Fibroblast of lung (primary cell): ENCODE measurements at regions not wholly inside any gene's neighbourhood (a gene's known extent, or its start where the extent isn't known, plus 50 kb on each side); places are given as distances from the start of the nearest gene placed in this dataset.

ENCODE experiments used
- EZH2 ChIP-seq: IDR thresholded peaks from 2 replicates; pipeline ENCODE4 v1.5.1; 2012; ENCODE audit warnings: low read length, control low read depth, mild to moderate bottlenecking; ENCODE audit errors: missing control alignments
- TF ChIP-seq, protein P1 (sequence below), 2 donors: IDR thresholded peaks in 1 of 2; conservative IDR thresholded peaks in 1 of 2; 1 replicate in 1 of 2; 2 replicates in 1 of 2; pipeline ENCODE4 v1.5.1; 2011 to 2012; ENCODE audit warnings: low read length in 2 of 2, control low read depth in 1 of 2, inconsistent platforms in 1 of 2, low read depth in 1 of 2, mild to moderate bottlenecking in 1 of 2

DNA sequence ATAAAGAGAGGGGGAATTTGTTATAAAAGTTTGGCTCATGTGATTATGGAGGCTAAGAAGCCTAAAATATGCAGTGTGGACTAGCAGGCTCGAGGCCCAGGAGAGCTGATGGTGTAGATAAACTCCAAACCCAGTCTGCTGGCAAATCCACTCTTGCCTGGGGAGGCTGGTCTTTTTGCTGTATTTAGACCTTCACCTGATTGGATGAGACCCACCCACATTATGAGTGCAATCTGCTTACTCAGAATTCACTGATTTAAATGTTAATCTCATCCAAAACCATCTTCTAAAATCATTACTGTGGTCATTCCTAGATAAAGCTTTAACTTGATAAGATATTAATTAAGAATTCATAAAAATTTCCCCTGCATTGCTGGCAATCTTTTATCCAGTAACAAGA is 473.2 kb downstream of the TMA16 start:
- TF ChIP-seq EZH2: no peak
- TF ChIP-seq, protein P1, sequence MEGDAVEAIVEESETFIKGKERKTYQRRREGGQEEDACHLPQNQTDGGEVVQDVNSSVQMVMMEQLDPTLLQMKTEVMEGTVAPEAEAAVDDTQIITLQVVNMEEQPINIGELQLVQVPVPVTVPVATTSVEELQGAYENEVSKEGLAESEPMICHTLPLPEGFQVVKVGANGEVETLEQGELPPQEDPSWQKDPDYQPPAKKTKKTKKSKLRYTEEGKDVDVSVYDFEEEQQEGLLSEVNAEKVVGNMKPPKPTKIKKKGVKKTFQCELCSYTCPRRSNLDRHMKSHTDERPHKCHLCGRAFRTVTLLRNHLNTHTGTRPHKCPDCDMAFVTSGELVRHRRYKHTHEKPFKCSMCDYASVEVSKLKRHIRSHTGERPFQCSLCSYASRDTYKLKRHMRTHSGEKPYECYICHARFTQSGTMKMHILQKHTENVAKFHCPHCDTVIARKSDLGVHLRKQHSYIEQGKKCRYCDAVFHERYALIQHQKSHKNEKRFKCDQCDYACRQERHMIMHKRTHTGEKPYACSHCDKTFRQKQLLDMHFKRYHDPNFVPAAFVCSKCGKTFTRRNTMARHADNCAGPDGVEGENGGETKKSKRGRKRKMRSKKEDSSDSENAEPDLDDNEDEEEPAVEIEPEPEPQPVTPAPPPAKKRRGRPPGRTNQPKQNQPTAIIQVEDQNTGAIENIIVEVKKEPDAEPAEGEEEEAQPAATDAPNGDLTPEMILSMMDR (conservative IDR thresholded peaks at IDR 0.05 in 1 of 2, IDR thresholded peaks at IDR 0.05 in 1 of 2; ENCODE audit: low read depth in 1 of 2, low read length in 2 of 2): no peak
